ENCODE measurements at regions not wholly inside any gene's neighbourhood (a gene's known extent, or its start where the extent isn't known, plus 50 kb on each side); places are given as distances from the start of the nearest gene placed in this dataset.
"Not testable (repeated sequence)": the region's sequence is repeated elsewhere in the genome, so short reads cannot be mapped to it uniquely, and the experiment has no call there.

- H3K4me1 ChIP-seq = no peaks in the 10 kb centered on the region
- H3K4me3 ChIP-seq = no peak overlapping the region
- H3K9me3 ChIP-seq (replicated peaks) = peaks cover 9% of the 10 kb centered on the region
- no peak overlapping the region for H3K27ac ChIP-seq (replicated peaks)
- intact Hi-C loops (cut with micrococcal nuclease) = no loop called here
- no peak for DNase-seq
- no peaks in the 10 kb centered on the region for H3K27me3 ChIP-seq (ENCODE audit: low read depth)
- TF ChIP-seq CTCF (IDR thresholded peaks at IDR 0.05; ENCODE audit: borderline replicate concordance) = no peak
- no peaks in the 10 kb centered on the region for H3K36me3 ChIP-seq
Observed at GRCh38 chr10:61588770-61589211, 73.9 kb upstream of the CABCOCO1 start.

- Histone ChIP-seq H3K27me3 (ENCODE audit: low read depth) (no peaks in the 10 kb centered on the region), H3K4me3 (no peak overlapping the region), H3K27ac (replicated peaks) (no peak overlapping the region), H3K36me3 (no peaks in the 10 kb centered on the region), H3K4me1 (no peaks in the 10 kb centered on the region), H3K9me3 (replicated peaks) (peaks cover 9% of the 10 kb centered on the region)
- intact Hi-C loops (cut with micrococcal nuclease) = no loop called here
- DNase-seq = no peak
- no peak for TF ChIP-seq CTCF (IDR thresholded peaks at IDR 0.05; ENCODE audit: borderline replicate concordance)
Observed at GRCh38 chr10:61586829-61587228, 75.9 kb upstream of the CABCOCO1 start.

GRCh38 chr10:61580608-61581007 lies 82.1 kb upstream of the CABCOCO1 start:
- no peaks in the 10 kb centered on the region for H3K4me1 ChIP-seq
- no peak overlapping the region for H3K27ac ChIP-seq (replicated peaks)
- no peaks in the 10 kb centered on the region for H3K36me3 ChIP-seq
- intact Hi-C loops (cut with micrococcal nuclease) = no loop called here
- H3K27me3 ChIP-seq (ENCODE audit: low read depth) = no peaks in the 10 kb centered on the region
- peaks cover 9% of the 10 kb centered on the region for H3K9me3 ChIP-seq (replicated peaks)
- no peak for TF ChIP-seq CTCF (IDR thresholded peaks at IDR 0.05; ENCODE audit: borderline replicate concordance)
- DNase-seq = no peak
- no peak overlapping the region for H3K4me3 ChIP-seq

- H3K27ac ChIP-seq (replicated peaks); H3K36me3 ChIP-seq; H3K4me3 ChIP-seq; H3K27me3 ChIP-seq (ENCODE audit: low read depth); H3K4me1 ChIP-seq; DNase-seq; intact Hi-C loops (cut with micrococcal nuclease): not testable (repeated sequence)
- peaks cover 28% of the 10 kb centered on the region for H3K9me3 ChIP-seq (replicated peaks)
Observed at GRCh38 chr10:61570204-61570603, 92.5 kb upstream of the CABCOCO1 start.

GRCh38 chr10:61567729-61568128 lies 95.0 kb upstream of the CABCOCO1 start:
- peaks cover 28% of the 10 kb centered on the region for H3K9me3 ChIP-seq (replicated peaks)
- no peak for TF ChIP-seq CTCF (IDR thresholded peaks at IDR 0.05; ENCODE audit: borderline replicate concordance)
- no peaks in the 10 kb centered on the region for H3K4me1 ChIP-seq
- no peak for DNase-seq
- H3K27me3 ChIP-seq (ENCODE audit: low read depth) = no peaks in the 10 kb centered on the region
- H3K36me3 ChIP-seq = no peaks in the 10 kb centered on the region
- no peak overlapping the region for H3K27ac ChIP-seq (replicated peaks)
- H3K4me3 ChIP-seq = no peak overlapping the region
- intact Hi-C loops (cut with micrococcal nuclease) = no loop called here

GRCh38 chr10:61565819-61566560 lies 96.7 kb upstream of the CABCOCO1 start:
- no peak overlapping the region for H3K27ac ChIP-seq (replicated peaks)
- no peak for DNase-seq
- no peak overlapping the region for H3K4me3 ChIP-seq
- H3K27me3 ChIP-seq (ENCODE audit: low read depth) = no peaks in the 10 kb centered on the region
- peaks cover 25% of the 10 kb centered on the region for H3K9me3 ChIP-seq (replicated peaks)
- intact Hi-C loops (cut with micrococcal nuclease) = no loop called here
- H3K36me3 ChIP-seq = no peaks in the 10 kb centered on the region
- TF ChIP-seq CTCF (IDR thresholded peaks at IDR 0.05; ENCODE audit: borderline replicate concordance) = no peak
- no peaks in the 10 kb centered on the region for H3K4me1 ChIP-seq
